ENCODE measurements at regions not wholly inside any gene's neighbourhood (a gene's known extent, or its start where the extent isn't known, plus 50 kb on each side); places are given as distances from the start of the nearest gene placed in this dataset.
"Not testable (repeated sequence)": the region's sequence is repeated elsewhere in the genome, so short reads cannot be mapped to it uniquely, and the experiment has no call there.

GRCh38 chr1:221487781-221488524 lies 253.9 kb downstream of the DUSP10 start:
- no peak for DNase-seq

DNA sequence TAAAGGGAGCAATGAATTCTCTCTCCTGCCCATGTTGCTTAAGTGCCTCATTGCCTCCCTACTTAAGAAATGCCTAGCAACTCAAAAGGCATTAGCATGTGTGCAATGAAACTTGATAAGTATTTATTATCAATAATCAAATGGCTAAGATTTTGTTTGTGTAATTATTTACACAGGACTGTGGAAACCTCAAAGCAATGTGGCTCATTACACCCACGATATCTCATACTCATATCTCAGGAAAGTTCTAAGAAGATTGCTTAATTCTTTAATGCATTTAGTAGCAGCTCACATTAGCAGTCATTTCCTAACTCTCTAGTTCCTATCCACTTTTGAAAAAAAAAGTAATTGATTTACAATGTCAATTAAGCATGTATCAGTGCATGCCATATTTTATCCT lies 253.3 kb downstream of the DUSP10 start:
- no peak for DNase-seq

- DNase-seq: no peak
These were observed 247.2 kb downstream of the DUSP10 start for GRCh38 chr1:221494670-221495069.

DNA sequence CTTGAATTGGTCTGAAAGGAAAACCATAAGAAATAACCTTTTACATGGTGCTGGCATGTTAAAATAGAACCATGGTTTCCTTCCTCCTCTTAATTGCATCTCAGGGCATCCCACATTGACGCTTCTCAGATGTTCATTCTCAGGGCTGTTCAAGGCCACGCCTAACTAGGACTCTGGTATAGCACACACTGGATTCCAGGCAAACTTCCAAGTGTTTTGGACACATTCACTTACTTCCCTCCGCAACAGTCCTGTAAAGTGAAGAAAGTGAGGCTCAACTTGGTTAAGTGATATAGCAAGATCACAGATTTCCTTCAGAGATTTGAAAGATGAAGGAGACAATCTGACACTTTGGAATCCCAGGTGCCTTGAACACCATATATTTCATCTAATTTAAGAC lies 244.8 kb downstream of the DUSP10 start:
- no peak for DNase-seq

DNA sequence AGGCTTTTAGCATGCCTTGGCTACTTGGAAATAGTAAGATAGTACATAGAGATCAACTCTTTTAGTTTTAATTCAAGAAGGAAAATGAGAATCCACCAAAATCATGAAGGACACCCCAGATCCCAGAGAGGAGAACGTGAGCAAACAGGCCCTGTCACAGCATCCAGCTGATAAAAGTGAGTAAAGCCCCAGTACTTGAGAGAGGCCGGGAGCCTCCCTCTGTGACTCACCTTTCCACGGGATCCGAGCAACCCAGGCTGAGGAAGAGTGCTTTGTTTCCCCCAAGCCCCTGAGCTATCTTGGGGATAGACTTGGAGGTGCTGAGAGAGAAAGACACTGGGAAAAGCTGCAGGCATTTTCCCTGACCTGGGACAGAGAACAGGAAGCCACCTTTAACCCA lies 238.6 kb downstream of the DUSP10 start:
- no peak for DNase-seq

DNA sequence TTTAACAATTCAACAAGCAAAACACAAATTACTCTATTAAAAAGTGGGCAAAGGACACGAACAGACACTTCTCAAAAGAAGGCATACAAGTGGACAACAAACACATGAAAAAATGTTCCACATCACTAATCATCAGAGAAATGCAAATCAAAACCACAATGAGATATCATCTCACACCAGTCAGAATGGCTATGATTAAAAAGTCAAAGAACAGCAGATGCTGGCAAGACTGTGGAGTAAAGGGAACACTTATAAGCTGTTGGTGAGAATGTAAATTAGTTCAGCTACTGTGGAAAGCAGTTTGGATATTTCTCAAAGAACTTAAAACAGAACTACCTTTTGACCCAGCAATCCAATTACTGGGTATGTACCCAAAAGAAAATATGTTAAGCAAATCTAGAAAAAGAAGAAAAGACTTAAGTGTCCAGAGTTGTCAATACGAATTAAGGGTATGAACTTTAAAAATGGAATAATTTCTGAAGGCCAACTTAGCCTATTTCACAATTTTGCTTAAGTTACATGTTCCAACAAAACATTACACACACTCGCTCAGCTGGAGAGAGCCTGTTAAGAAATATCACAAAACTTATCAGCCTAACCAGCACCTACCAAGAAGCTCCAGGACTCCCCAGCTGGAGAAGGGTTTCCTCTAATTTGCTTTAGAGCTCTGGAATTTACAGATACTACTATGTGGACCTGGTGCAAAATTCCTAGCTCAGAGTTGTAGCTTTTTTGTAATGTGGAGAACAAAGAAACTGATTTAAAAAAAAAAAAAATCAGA lies 232.1 kb downstream of the DUSP10 start:
- no peak for DNase-seq

DNA sequence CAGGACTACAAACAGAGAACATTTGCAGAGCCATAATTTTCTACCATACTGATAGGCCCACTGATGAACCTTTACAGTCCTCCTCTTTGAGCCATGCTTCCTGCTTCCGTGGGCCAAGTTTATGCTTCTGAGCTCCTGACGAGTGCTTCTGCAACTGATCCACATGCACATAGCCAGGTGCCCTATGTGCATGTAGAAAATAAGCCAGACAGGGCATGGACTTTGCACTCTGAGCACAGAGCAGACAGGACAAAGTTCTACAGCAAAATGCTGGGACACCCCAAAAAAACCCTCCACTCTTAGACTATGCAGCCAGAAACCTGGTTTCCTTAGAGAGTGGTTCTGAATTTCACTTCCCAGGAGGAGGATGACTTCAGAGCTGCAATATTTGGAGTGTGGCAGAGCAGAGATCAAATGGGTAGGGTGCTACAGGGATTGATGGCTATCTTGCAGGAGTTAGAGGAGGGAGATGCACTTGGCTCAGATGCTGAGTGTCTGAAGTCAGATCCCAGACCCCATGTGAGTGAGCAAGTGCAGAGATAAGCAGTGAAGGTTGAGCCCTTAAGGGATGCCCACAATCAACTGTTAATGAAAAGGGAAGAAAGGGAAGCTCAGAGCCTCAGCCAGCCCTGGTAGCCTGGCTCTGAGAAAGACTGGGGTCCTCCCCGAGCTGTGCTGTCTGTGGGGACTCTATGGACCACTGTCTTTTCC lies 230.9 kb downstream of the DUSP10 start:
- no peak for DNase-seq

DNA sequence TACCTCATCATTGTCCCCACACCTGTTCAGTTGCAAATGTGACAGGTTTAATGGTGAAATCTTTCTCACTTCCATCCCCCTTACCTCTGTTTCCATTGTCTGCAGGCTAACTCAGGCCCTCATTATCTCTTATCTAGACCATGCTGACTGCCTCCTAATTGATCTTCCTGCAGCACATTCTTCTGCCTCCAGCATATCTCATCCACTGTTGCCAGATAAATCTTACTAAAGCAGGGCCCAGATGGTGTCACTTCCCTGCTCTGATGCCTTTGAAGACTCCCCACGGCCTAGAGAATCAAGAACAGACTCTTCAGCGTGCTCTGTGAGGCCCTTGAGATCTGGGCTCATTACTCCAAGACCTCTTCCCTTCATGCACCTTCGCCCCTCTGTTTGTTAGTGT lies 230.1 kb downstream of the DUSP10 start:
- no peak for DNase-seq

DNA sequence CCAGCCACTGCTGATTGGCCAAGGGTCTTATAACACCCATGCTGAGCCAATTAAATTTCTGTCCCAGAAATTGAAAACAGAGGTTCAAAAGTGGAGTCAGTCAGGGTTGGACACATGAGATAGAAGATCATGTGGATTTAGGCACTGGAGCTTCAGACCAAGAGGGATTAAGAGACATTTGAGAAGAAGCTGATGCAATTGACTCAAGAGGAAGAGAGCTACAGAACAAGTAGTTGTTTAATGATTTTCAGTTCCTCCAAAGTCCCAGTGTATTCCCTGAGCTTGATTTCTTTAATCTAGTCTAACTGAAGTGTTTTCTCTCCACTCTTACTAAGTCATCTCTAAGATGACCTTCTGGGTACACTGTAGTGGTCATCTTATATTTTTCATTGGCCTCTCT lies 227.1 kb downstream of the DUSP10 start:
- no peak for DNase-seq

GRCh38 chr1:221515496-221515895 lies 226.4 kb downstream of the DUSP10 start:
- DNase-seq: no peak

GRCh38 chr1:221517961-221518360 lies 223.9 kb downstream of the DUSP10 start:
- DNase-seq: no peak

DNA sequence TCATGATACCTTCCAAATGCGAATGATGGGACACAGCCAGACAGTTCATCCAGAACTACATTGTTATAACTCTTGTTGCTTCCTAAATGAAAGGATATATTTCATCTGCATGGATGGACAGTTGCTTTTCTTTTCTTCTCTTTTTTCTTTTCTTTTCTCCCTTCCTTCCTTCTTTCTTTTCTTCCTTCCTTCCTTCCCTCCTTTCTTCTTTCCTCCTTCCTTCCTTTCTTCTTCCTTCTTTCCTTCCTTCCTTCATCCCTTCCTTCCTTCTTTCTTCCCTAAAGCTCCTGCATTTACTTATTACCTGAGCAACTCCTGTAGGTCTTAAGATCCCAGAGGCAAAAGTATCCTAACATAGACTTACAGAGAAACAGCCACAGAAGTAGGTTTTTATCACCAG lies 221.6 kb downstream of the DUSP10 start:
- no peak for DNase-seq

DNA sequence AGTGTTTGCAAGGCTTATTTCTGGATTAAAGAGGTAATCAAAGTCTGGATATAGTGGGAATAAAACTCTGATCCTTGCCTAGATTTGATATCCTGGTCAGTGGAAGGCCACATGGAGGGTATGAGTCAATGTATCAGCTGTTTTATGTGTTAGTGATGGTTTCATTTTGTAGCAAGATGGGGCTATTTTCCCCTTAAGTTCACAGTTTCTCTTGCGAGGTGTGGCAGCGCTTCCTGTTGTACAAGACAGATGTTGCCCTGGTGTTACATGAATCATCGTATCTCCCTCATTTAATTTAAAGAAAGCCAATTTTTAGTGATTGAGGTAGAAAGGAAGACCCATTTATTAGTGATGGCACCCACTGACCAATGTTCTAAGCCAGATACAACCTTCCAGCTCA lies 220.2 kb downstream of the DUSP10 start:
- no peak for DNase-seq

GRCh38 chr1:221522529-221522940 lies 219.4 kb downstream of the DUSP10 start:
- DNase-seq: no peak

DNA sequence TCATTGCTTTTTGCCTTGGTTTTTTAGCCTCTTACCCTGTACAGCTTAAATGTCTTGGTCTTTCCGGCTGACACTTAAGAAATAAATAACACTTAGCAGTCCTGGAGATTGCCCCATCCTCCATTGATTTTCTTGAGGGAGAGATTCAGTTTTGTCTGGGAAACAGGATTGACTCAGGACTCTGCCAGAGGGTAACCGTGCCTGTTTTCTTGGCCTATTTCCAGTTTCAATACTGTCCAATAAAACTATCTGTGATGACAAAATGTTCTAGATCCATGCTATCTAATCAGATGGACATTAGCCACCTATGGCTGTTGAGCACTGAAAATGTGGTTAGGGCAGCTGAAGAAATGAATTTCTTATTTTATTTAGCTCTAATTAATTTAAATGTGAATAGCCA lies 216.1 kb downstream of the DUSP10 start:
- no peak for DNase-seq

DNA sequence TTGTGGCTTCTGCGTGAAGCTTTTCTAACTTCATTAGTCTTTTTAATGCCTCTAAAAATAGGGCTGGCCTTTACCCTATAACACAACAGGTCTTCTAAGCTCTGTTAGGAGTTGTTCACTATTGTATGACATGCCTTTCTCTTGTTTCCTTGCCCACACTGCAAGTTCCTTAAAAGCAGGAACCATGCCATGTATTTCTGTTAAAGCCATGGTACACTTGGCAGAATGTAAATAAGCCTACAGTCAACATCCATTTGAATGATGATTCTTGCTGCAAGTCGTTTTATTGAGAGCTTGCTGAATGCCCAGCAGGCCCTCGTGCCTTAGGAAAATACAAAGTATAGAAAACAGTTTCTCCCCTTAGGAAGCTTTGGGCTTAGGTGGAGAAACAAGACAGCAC lies 214.6 kb downstream of the DUSP10 start:
- DNase-seq: no peak

GRCh38 chr1:221527886-221528624 lies 213.8 kb downstream of the DUSP10 start:
- no peak for DNase-seq

GRCh38 chr1:221530159-221530558 lies 211.7 kb downstream of the DUSP10 start:
- DNase-seq: not testable (repeated sequence)

GRCh38 chr1:221530791-221531190 lies 211.1 kb downstream of the DUSP10 start:
- no peak for DNase-seq

DNA sequence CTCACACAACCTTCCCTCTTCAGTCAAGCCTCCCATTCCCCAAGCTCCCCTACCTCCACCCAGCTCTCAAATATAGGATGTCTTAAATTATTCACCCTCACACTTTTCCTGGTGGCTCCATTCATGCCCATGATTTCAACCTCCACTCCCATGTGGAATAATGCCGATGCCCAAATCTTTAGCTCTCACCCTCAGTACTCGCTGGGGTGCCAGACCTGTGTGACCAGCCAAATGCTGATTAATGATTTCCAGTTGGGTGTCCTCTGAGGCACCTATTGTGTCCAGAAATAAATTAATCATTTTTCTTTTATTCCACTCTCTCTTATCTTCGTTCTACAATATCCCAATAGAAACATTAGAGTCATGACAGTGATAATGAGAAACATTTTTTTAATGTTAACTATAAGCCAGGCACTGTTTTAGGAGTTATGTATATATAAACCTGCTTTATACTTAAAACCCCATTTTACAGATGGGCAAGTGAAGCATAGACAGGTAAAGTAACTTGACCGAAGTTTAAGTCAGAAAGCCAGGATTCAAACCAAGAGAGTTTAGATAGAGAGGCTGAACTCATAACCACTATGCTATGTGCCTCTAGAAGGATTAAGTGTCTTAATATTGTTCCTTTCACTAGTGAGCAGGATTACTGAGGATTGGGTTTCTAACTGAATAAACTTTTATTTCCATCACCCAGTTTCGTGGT lies 209.7 kb downstream of the DUSP10 start:
- no peak for DNase-seq

GRCh38 chr1:221541296-221541695 lies 200.6 kb downstream of the DUSP10 start:
- no peak for DNase-seq

DNA sequence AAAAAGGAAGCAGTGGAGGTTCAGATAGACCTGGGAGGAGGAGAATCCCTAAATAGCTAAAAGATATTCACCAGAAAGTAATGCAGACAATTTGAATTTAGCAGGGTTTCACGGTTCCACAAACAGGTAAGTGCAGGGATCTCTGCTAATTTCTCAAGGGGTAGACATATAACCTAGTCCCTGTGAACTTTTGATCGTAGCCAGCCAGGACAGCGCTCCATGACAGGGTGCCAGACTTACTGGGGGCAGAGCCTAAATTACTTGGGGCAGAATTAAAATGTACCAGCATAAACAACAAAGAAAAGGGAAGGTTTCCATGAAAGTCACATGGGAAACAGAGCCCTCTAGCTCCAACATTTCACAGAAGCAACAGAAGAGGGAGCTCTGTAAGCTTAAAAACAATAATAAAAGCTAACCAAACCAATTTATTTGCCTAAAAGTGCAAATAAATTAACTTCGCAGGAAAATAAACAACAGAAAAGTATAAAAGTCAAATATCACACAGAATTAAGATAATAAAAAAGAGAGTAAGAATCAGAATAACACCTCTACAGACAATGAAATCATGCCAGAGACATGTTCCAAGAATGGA lies 198.3 kb downstream of the DUSP10 start:
- no peak for DNase-seq
